SU-DHL-6 (cell line): ENCODE measurements at regions not wholly inside any gene's neighbourhood (a gene's known extent, or its start where the extent isn't known, plus 50 kb on each side); places are given as distances from the start of the nearest gene placed in this dataset.

Experiments used
- H2AFZ ChIP-seq: fragments of 200-600 bp; sonication (generic); 2 replicates; pipeline ENCODE4 v1.6.1; 2014; ENCODE audit warnings: low read depth, mild to moderate bottlenecking, moderate library complexity, mixed read lengths, antibody characterized with exemption, low read length; ENCODE audit not compliant: severe bottlenecking
- H3F3A ChIP-seq: fragments of 200-600 bp; shearing (Covaris generic); 2 replicates; pipeline ENCODE4 v1.6.0; 2016; ENCODE audit warnings: antibody characterized with exemption, mild to moderate bottlenecking; ENCODE audit not compliant: insufficient read depth
- H3K27ac ChIP-seq: fragments of 200-600 bp; sonication (generic); 2 replicates; pipeline ENCODE4 v1.5.1; 2016; ENCODE audit warnings: low read depth, mild to moderate bottlenecking, low read length, moderate library complexity, mixed read lengths
- H3K27me3 ChIP-seq: fragments of 200-600 bp; sonication (generic), shearing (Covaris generic); 2 replicates; pipeline ENCODE4 v1.6.0; 2014; ENCODE audit warnings: mild to moderate bottlenecking, low read length
- H3K36me3 ChIP-seq: fragments of 200-600 bp; sonication (generic); 2 replicates; pipeline ENCODE4 v1.6.1; 2014; ENCODE audit warnings: mild to moderate bottlenecking, low read length, mixed read lengths
- H3K4me2 ChIP-seq: fragments of 300-600, 200-600 bp; shearing (Covaris generic), sonication (generic); 2 replicates; pipeline ENCODE4 v1.6.0; 2014; ENCODE audit warnings: low read length, low read depth, mild to moderate bottlenecking; ENCODE audit not compliant: poor library complexity, severe bottlenecking
- H3K4me3 ChIP-seq: fragments of 200-600 bp; sonication (generic); 2 replicates; pipeline ENCODE4 v1.5.1; 2014; ENCODE audit warnings: antibody characterized with exemption, low read length, mild to moderate bottlenecking, mixed read lengths; ENCODE audit not compliant: insufficient read depth, poor library complexity, severe bottlenecking
- H3K79me2 ChIP-seq: fragments of 200-600 bp; sonication (generic); 2 replicates; pipeline ENCODE4 v1.6.1; 2014; ENCODE audit warnings: mild to moderate bottlenecking, low read length, moderate library complexity; ENCODE audit not compliant: insufficient read depth
- H3K9ac ChIP-seq: fragments of 200-600 bp; sonication (generic); 2 replicates; pipeline ENCODE4 v1.7.0; 2014; ENCODE audit warnings: mild to moderate bottlenecking, low read length
- H3K9me2 ChIP-seq: fragments of 200-600 bp; sonication (generic); replicated peaks from 2 replicates; pipeline ENCODE4 v1.6.1; 2014; ENCODE audit warnings: low read length; ENCODE audit not compliant: insufficient read depth
- H3K9me3 ChIP-seq: fragments of 200-600 bp; sonication (generic); 2 replicates; pipeline ENCODE4 v1.6.1; 2014; ENCODE audit warnings: low read length, mixed read lengths; ENCODE audit not compliant: insufficient read depth
- H4K20me1 ChIP-seq: fragments of 200-600 bp; sonication (generic); 2 replicates; pipeline ENCODE4 v1.6.1; 2014; ENCODE audit warnings: low read depth, mild to moderate bottlenecking, antibody characterized with exemption, low read length, moderate library complexity, mixed read lengths
- CTCF ChIP-seq: fragments of 200-600 bp; sonication (generic); IDR thresholded peaks from one replicate; pipeline ENCODE4 v1.5.1; 2017; ENCODE audit warnings: antibody characterized with exemption, mild to moderate bottlenecking, low read length, moderate library complexity; ENCODE audit not compliant: insufficient read depth, poor library complexity, severe bottlenecking
- EZH2phosphoT487 ChIP-seq: fragments of 200-600 bp; sonication (generic), shearing (Covaris generic); conservative IDR thresholded peaks from 2 replicates; pipeline ENCODE4 v1.6.1; 2018; ENCODE audit warnings: mild to moderate bottlenecking, antibody characterized with exemption, low read length, moderate library complexity, mixed read lengths

DNA sequence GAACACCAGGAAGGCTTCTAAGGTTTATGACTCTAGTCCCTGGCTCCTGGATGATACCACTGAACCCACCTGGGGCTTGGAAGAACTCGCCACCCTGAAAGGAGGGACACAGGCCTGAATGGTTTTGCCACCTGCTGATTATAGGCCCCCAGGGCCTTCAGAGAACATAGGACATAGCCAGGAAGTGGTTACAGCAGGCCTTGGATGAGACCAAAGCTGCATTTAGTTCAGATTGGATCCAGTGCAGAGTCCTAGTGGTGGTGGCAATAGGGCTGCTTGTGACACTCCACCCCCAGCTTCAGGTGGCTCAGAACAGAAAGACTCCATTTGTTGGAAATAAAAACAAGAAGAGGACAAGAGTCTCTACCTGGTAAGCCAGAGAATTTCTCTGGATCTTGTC is 101.6 kb upstream of the PLPPR5 start:
- no peaks in the 10 kb centered on the region for H3K9me2 ChIP-seq
- no peak overlapping the region for H3K4me2 ChIP-seq
- H2AFZ ChIP-seq = no peak overlapping the region
- H3K27me3 ChIP-seq = no peaks in the 10 kb centered on the region
- H4K20me1 ChIP-seq = no peaks in the 10 kb centered on the region
- H3K4me3 ChIP-seq = no peak overlapping the region
- no peaks in the 10 kb centered on the region for H3F3A ChIP-seq
- no peaks in the 10 kb centered on the region for H3K79me2 ChIP-seq
- no peaks in the 10 kb centered on the region for H3K9me3 ChIP-seq
- H3K36me3 ChIP-seq = no peaks in the 10 kb centered on the region
- TF ChIP-seq EZH2phosphoT487 (no peak), CTCF (no peak)
- H3K27ac ChIP-seq = no peak overlapping the region
- H3K9ac ChIP-seq = no peak overlapping the region

- no peaks in the 10 kb centered on the region for H4K20me1 ChIP-seq
- no peaks in the 10 kb centered on the region for H3K36me3 ChIP-seq
- no peaks in the 10 kb centered on the region for H3K9me2 ChIP-seq
- H2AFZ ChIP-seq = no peak overlapping the region
- H3K4me2 ChIP-seq = no peak overlapping the region
- H3K27me3 ChIP-seq = no peaks in the 10 kb centered on the region
- H3K9ac ChIP-seq = no peak overlapping the region
- H3K9me3 ChIP-seq = no peaks in the 10 kb centered on the region
- H3K4me3 ChIP-seq = no peak overlapping the region
- H3K79me2 ChIP-seq = no peaks in the 10 kb centered on the region
- TF ChIP-seq EZH2phosphoT487 = no peak
- TF ChIP-seq CTCF = no peak
- H3K27ac ChIP-seq = no peak overlapping the region
- H3F3A ChIP-seq = no peaks in the 10 kb centered on the region
These were observed 103.0 kb upstream of the PLPPR5 start for GRCh38 chr1:99107680-99108079.

GRCh38 chr1:99110140-99111041 is 105.7 kb upstream of the PLPPR5 start:
- no peaks in the 10 kb centered on the region for H3K36me3 ChIP-seq
- H3K79me2 ChIP-seq = no peaks in the 10 kb centered on the region
- H3F3A ChIP-seq = no peaks in the 10 kb centered on the region
- no peak overlapping the region for H3K4me2 ChIP-seq
- no peaks in the 10 kb centered on the region for H3K9me2 ChIP-seq
- no peaks in the 10 kb centered on the region for H4K20me1 ChIP-seq
- TF ChIP-seq EZH2phosphoT487 (no peak), CTCF (no peak)
- no peak overlapping the region for H3K4me3 ChIP-seq
- no peak overlapping the region for H3K9ac ChIP-seq
- H3K27me3 ChIP-seq = no peaks in the 10 kb centered on the region
- H3K9me3 ChIP-seq = no peaks in the 10 kb centered on the region
- H3K27ac ChIP-seq = no peak overlapping the region
- H2AFZ ChIP-seq = no peak overlapping the region
